GM19463 (cell line): ENCODE measurements at regions not wholly inside any gene's neighbourhood (a gene's known extent, or its start where the extent isn't known, plus 50 kb on each side); places are given as distances from the start of the nearest gene placed in this dataset.
"Not testable (repeated sequence)": the region's sequence is repeated elsewhere in the genome, so short reads cannot be mapped to it uniquely, and the experiment has no call there.

Experiments
- ATAC-seq: cut with Tn5 transposase; IDR thresholded peaks from one replicate; pipeline ENCODE4 v1.9.1; 2021; ENCODE audit warnings: mild to moderate bottlenecking, moderate library complexity; ENCODE audit not compliant: unreplicated experiment

DNA sequence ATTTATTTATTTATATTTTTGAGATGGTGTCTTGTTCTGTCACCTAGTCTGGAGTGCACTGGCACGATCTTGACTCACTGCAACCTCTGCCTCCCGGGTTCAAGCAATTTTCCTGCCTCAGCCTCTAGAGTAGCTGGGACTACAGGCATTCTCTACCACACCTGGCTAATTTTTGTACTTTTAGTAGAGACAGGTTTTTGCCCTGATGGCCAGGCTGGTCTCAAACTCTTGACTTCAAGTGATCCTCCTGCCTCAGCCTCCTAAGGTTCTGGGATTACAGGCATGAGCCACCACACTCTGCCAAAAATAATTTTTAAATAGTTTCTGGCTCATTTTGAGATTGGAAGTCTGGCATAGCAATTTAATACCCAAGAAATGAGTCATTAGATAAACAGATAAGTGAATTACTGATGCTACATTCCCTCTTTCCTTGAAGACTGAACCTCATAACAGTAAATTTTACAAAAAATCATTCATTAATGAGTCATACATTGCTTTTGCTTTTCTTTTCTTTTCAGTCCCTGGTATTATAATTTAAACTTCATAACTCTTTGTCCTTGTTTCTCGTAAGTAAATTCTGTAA is 881.6 kb upstream of the PIK3C3 start:
- ATAC-seq = no peak

DNA sequence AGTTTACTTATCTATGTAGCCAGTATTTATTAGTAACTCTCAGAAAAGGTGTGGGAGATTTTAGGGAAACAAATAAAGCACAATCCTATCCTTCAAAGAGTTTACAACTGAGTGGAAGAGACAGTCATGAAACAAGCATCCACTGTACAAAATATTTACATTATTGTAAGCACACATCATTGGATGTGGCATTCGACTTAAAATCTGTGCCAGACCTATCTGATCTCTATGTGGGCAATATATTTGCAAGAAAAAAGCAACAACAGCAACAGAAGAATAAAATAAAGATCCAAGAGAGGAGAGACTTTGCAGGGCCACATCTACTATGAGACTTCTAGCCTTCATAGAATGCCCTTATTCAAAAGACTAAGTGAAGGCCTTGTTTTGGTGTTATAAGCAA is 882.1 kb upstream of the PIK3C3 start:
- no peak for ATAC-seq

DNA sequence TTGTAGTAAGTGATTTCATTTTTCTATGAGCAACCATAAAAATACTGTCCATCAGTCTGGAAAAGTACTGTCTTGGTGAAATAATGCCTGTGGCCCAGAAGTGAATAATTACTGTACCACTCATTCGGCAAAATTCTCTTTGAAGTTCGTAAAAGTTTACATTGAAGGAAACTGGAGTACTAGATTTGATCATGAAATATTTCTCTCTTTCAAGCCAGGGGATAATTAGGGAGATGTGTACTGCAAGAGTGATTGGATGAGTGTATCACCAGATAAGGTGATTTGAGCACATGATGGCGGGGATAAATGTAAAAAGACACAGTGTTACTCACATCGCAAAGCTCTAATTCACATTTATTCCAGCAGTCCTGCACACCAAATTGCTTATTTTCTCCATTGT is 883.2 kb upstream of the PIK3C3 start:
- ATAC-seq = no peak

DNA sequence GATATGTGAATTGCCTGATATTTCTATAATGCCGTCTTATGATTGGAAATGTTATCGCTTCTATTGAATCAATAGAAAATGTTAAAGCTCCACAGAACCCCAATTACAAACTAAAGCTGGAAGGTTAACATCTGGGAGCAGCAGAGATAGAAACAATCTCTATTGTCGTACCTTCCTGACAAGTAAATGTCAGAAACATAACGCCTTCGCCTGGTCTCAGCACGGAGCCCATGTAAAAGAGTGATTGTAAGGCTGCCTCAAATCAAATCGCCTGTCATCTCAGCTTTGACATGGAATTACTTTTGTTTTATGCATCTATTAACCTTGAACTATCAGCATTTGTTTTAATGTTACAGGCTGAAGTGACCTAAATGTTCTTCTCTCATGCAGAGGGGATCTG is 885.9 kb upstream of the PIK3C3 start:
- ATAC-seq = no peak

DNA sequence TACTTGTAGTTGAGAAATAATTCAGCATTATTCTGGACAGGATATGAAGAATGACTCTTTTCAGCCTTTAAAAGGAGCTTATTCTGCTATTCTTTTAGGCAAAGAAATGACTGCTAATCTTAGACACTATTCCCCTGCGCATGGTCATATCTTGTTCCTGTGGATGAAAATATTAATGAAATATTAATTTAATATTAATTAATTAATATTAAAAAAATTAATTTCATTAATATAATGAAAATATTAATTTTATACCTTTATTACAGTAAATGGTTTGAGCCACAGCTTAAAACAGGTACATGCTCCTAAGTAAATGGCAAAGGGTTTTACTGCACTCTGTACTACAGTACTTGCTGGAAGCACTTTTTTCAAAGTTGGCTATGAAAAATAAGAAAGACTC is 890.1 kb upstream of the PIK3C3 start:
- no peak for ATAC-seq

DNA sequence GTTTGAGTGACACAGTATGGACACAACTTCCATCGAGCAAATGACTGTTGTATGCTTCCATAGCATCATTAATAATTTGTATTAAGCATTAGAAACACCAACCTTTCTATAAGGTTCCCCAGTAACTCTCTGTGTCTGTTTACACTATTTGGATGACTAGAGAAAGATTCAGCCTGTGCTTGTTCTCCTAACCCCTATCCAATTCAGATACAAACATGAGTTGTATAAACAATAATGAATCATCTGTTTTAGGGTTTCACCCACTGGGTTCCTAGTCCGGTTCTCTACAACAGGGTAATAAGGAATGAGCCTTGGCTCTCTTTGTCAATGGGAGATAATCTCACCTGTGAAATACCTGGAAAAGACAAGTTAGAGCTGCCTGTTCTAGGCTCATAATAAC is 894.1 kb upstream of the PIK3C3 start:
- no peak for ATAC-seq

DNA sequence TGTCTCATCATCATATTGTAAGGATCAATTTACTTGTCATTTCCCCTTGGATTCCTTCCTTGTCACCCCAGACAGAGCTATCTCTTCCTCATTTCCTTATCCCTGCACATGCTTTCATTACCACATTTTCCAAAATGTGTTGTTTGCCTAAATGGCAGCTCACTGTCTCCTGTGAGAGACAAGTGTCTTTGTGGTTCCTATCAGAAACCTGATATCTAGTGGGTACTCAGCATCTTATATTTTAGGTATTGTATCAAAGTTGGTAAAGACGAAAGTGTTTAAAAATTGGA is 896.0 kb upstream of the PIK3C3 start:
- ATAC-seq = no peak

DNA sequence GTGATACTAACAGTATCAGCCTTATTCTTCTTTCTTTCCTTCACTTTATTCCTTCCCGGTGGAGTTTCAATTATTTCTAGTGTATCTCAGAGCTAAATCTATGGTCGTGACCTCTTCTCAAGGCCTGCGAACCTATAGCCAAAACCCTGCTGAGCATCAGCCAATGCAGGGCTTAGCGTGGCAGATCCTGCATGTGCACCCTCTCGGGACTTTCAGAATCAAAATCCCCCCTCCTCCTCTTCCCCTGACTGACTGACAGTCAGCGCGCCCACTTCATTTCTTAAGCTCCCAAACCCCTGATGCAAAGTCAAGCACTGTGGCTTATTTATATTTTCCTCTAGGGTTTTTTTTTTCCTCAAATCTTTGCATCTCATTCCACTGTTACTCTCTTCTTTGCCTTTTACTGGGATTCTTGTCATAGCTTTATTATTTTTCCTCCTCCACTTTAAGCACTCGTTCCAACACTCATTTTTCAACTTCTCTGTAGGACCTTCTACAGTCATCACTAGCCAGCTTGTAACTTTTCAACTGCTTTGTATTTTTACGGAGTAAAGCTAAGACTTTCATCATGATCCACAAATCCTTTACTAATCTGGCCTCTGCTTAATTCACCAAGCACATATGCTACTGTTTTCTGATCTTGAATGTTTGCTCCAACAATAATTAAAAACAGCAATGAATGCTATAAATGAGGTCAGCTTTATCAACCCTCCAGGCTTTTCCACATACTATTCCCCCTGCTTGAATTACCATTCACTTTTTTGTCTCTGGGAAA is 896.5 kb upstream of the PIK3C3 start:
- ATAC-seq = no peak

DNA sequence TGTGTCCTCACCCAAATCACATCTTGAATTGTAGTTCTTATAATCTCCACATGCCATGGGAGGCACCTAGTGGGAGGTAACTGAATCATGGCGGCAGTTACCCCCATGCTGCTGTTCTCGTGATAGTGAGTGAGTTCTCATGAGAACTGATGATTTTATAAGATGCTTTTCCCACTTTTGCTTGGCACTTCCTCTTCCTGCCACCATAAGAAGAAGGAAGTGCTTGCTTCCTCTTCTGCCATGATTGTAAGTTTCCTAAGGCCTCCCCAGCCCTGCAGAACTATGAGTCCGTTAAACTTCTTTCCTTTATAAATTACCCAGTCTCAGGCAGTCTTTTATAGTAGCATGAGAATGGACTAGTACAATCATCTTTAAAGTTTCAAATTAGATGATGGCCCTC is 902.4 kb upstream of the PIK3C3 start:
- ATAC-seq = no peak

DNA sequence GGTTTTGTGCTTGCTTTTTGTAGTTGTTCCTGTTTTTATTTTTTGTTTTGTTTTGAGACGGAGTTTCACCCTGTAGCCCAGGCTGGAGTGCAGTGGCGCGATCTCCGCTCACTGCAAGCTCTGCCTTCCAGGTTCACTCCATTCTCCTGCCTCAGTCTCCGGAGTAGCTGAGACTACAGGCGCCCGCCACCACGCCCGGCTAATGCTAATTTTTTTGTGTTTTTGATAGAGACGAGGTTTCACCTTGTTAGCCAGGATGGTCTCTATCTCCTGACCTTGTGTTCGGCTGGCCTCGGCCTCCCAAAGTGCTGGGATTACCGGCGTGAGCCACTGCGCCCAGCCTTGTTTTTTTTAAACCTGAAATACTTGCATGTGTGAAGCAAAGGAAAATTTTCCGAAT is 908.8 kb upstream of the PIK3C3 start:
- ATAC-seq = not testable (repeated sequence)

DNA sequence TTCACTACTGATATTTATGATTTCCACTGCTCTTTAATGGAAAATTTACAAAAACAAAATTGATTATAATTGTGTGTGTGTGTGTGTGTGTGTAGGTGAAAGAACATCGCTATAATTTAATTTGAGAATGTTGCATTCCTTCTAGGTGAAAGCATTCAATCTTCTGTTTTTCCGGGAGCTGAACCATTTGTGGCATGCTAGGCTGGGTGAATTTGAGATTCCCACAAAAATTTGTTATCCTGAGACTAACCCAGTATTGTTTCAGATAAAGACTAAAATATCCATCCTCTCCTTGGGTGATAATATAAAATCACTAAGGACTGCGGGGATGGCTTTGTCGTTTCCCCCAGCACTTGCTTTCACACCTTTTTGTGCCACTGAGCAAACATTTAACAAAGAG is 911.2 kb upstream of the PIK3C3 start:
- ATAC-seq = no peak

DNA sequence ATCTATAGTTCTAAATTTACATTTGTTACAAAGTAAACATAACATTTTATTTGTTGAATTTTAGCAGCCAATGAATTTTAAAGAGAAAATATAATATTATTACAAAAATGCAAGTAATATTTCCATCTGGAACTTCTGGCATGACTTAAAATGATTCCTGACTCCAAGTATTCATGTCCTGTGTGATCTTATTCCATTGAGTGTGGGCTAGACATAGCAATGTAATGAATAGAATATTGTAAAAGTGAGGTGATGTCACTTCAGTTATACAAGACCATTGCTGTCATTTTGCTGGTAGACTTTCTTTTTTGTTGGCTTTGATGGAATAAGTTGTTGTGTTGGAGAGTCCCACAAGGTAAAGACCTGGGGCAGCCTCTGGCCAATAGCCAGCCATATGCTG is 912.2 kb upstream of the PIK3C3 start:
- ATAC-seq = no peak

DNA sequence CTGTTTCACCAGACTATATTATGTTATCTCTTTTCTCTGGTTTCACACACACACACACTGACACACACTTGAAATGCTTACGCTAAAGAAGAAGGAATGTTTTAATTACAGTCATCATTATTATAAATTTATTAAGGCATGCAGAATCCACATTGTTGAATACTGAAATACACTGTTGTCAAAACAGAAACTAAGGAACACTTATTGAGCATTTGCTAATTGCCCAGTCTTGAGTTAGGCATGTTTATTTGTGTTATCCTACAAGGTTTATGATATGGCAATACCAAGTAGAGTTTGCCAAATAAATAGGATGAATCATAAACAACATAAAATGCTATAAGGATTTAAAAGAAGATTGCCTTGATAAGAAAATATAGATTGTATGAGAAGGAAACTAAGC is 917.0 kb upstream of the PIK3C3 start:
- ATAC-seq = no peak

DNA sequence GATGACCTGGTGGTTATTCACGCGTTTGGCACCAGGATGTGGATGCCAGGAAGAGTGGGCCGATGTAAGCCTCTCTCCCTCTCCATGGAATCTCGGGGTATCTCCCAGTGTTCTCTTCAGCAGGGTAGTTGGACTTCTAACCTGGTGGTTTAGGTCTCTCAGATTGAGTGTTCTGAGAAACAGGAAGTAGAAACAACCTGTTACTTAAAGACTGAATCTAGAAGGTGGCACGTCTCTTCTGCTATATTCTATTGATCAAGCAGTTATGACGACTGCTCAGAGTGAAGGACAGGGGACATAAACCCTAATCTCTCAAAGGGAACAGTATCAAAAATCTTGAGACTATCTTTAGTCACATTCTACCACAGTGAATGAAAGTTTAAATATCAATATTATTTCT is 918.7 kb upstream of the PIK3C3 start:
- ATAC-seq = no peak

DNA sequence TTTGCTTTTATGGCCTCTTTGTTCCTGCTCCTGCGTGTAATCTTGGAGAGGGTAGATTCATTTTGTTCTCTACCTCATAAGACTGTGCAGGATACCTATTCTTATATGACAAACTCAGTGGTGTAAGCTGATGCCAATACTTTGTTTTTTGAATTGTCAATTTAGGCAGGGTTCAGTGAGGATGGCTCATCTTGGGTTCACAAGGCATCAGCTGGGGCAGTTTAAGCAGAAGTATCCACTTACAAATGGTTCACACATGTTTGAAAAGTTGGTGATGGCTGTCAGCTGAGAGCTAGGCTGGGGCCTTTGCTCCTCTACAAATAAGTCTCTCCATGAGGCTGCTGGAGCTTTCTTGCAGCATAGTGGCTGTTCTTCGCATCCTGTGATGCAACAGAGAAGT is 920.6 kb upstream of the PIK3C3 start:
- ATAC-seq = no peak

DNA sequence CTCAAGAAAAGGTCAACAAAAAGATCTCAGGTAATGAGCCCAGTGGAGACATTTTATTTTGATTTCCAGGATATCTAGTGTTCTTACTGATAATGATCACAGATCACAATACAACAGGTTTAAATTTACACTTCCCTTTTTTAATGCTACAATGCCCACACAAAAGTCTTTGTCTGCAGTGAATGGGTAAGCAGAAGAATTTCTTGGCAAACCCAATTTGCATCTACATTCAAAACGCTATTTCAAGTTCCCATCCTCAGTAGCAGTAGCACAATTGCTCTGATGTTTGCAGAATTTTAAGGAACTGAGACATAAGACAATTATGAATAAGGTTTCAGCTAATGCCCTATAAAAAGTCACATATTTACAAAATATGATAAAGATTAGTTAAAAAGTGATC is 929.4 kb upstream of the PIK3C3 start:
- no peak for ATAC-seq

DNA sequence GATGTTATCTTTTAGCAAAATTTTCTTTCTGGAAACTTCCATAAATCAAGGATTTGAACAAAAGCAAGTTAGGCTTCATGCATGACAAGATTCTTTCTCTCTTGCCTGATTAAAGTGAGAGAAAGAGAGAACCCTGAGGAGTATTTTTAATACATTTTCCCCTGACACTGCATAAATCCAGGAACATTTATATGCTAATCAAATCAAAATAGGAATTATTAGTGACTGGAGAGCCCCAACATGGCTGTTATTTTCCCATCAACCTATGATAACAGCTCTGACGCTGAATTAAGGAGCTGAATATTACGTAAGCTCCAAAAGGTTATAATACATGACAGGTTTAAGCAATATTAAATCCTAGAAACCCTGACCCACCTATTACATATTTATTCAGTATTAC is 930.2 kb upstream of the PIK3C3 start:
- ATAC-seq = no peak

DNA sequence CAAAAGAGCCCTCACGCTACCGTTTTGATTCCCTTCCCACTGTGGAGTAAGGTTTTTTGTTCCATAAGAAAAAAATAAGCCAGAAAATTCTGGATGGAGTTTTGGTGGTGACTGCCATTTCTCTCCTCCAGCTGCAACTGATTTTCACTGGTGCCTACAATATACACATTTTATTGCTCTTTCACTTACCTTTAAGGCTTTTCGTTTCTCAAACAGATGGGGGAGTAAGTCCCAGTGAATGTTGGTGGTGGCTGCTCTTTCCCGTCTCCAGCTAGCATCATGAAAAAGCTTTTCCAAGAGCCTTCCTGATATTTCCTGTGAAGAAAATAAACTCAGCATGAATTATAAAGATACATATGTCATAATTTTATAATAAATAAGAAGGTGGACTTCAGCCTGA is 932.5 kb upstream of the PIK3C3 start:
- ATAC-seq = no peak

DNA sequence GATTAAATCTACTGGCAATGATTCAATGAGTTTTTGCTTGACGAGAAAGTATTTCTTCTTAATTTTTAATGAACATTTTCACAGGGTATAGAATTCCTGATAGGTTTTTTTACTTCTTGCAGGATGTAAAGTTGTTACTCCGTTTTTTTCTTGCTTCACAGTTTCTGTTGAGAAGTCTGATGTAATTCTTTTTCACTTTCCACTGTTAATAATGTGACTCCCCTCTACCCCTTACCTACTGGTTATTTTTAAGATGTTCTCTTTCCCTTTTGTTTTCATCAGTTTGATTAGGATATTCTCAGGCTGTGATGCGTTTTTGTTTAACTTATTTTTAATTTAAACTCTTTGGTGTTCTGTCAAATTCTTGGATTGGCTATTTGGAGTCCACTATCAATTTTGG is 933.9 kb upstream of the PIK3C3 start:
- ATAC-seq = no peak

DNA sequence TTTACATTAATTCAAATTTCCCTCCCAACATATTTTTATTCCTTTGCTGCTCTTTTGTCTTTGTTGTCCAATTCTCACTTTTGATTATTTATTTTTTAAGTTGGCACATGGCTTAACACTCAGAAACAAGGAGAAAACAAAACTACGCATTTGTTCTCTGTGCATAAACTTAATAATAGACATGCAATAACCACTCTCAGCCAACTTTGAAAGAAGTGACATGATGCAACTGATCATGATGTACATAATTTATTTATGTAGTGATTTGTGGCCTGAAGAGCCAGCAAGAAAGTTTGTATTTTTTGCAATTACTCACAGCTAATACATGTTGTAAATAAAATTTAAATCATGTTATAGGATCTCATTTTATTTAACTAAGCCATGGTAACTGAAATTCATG is 942.8 kb upstream of the PIK3C3 start:
- no peak for ATAC-seq

DNA sequence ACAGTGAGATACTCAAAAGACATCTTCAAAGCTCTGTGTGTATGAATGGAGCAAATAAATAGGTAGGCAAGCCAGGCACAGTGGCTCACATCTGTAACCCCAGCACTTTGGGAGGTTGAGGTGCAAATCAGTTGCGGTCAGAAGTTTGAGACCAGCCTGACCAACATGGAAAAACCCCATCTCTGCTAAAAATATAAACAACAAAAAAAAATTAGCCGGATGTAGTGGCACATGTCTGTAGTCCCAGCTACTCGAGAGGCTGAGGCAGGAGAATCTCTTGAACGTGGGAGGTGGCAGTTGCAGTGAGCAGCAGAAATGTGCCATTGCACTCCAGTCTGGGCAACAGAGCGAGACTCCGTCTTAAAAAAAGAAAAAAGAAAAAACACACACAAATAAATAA is 945.1 kb upstream of the PIK3C3 start:
- ATAC-seq = no peak

DNA sequence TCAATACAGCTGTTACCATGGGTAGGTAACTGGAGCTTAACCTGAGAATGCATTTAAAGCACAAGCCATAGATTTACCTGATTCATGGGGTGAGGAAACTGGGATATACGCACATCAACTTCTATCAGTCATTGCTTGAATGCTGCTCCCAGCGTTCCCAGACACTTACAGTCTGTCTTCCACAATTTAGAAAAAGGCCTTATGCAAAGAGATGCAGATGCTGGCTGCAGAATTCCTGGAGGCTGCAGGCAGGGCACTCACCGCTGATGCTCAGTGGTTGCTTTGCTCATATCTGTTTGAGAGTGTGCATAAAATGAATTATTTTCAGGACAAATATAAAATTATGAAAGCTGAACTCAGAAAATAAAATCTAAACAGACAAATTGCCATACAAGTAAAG is 950.7 kb upstream of the PIK3C3 start:
- ATAC-seq = no peak

DNA sequence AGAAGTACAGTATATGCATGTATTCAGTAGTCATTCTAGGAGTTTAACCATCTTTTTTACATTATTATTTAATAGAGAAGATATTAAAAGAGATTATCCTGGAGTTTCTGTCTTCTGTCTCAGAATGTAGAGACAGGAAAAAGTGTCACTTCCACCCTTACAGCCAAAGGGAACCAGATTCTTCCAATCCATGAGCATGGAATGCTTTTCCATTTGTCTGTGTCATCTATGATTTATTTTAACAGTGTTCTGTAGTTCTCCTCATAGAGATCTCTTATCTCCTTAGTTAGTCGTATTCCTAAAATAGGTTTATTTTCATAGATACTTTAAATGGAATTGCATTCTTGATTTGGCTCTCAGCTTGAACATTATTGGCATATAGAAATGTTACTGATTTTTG is 959.5 kb upstream of the PIK3C3 start:
- ATAC-seq = no peak
